ENCODE measurements at regions not wholly inside any gene's neighbourhood (a gene's known extent, or its start where the extent isn't known, plus 50 kb on each side); places are given as distances from the start of the nearest gene placed in this dataset.

GRCh38 chr13:55219538-55219937, 1921.2 kb upstream of the PRR20A start:
- Histone ChIP-seq H3K36me3 (no peaks in the 10 kb centered on the region), H3K27me3 (no peaks in the 10 kb centered on the region), H3K27ac (no peak overlapping the region), H3K9me3 (no peaks in the 10 kb centered on the region), H3K4me1 (no peaks in the 10 kb centered on the region), H3K4me3 (no peak overlapping the region)
- TF ChIP-seq, protein P1, sequence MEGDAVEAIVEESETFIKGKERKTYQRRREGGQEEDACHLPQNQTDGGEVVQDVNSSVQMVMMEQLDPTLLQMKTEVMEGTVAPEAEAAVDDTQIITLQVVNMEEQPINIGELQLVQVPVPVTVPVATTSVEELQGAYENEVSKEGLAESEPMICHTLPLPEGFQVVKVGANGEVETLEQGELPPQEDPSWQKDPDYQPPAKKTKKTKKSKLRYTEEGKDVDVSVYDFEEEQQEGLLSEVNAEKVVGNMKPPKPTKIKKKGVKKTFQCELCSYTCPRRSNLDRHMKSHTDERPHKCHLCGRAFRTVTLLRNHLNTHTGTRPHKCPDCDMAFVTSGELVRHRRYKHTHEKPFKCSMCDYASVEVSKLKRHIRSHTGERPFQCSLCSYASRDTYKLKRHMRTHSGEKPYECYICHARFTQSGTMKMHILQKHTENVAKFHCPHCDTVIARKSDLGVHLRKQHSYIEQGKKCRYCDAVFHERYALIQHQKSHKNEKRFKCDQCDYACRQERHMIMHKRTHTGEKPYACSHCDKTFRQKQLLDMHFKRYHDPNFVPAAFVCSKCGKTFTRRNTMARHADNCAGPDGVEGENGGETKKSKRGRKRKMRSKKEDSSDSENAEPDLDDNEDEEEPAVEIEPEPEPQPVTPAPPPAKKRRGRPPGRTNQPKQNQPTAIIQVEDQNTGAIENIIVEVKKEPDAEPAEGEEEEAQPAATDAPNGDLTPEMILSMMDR (IDR thresholded peaks at IDR 0.05): no peak
- TF ChIP-seq POLR2A (IDR thresholded peaks at IDR 0.05): no peak
- no peak for TF ChIP-seq POLR2AphosphoS5 (IDR thresholded peaks at IDR 0.05)
- TF ChIP-seq EP300 (IDR thresholded peaks at IDR 0.05): no peak
- 97% methylated on average over 1 of the region's 1 CpG for WGBS
- no peak for DNase-seq (ENCODE audit: low spot score in 2 of 2)

GRCh38 chr13:55229906-55230569, 1910.7 kb upstream of the PRR20A start:
- Histone ChIP-seq H3K4me3 (no peak overlapping the region), H3K9me3 (no peaks in the 10 kb centered on the region), H3K27me3 (no peaks in the 10 kb centered on the region), H3K36me3 (no peaks in the 10 kb centered on the region), H3K4me1 (no peaks in the 10 kb centered on the region), H3K27ac (no peak overlapping the region)
- TF ChIP-seq, protein P1 (IDR thresholded peaks at IDR 0.05): no peak
- WGBS: 71% methylated on average over 4 of the region's 4 CpGs
- no peak for DNase-seq (ENCODE audit: low spot score in 2 of 2)

DNA sequence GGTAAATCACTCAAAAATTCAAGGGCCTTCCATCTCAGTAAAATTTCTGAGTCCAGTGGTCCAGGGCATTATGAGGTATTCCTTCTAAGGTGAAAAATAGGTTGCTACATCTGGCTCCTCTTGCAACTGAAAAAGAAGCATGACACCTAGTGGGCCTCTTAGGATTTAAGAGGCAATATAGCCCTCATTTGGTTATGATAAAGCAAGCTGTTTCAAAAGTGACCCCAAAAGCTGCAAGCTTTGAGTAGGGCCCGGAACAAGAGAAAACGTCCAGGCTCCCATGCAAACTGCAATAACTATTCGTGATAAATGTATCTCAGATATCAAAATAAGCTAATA, 1910.2 kb upstream of the PRR20A start:
- TF ChIP-seq POLR2AphosphoS5 (IDR thresholded peaks at IDR 0.05) (no peak), EP300 (IDR thresholded peaks at IDR 0.05) (no peak), POLR2A (IDR thresholded peaks at IDR 0.05) (no peak)
- TF ChIP-seq, protein P1 (IDR thresholded peaks at IDR 0.05): no peak
- no peaks in the 10 kb centered on the region for H3K36me3 ChIP-seq
- no peaks in the 10 kb centered on the region for H3K4me1 ChIP-seq
- no peak overlapping the region for H3K4me3 ChIP-seq
- no peaks in the 10 kb centered on the region for H3K9me3 ChIP-seq
- no peak overlapping the region for H3K27ac ChIP-seq
- H3K27me3 ChIP-seq: no peaks in the 10 kb centered on the region
- WGBS: 89% methylated on average over 3 of the region's 3 CpGs
- no peak for DNase-seq (ENCODE audit: low spot score in 2 of 2)

GRCh38 chr13:55234311-55234710, 1906.4 kb upstream of the PRR20A start:
- H3K4me3 ChIP-seq: no peak overlapping the region
- 85% methylated on average over 5 of the region's 5 CpGs for WGBS
- no peak for DNase-seq (ENCODE audit: low spot score in 2 of 2)
- H3K4me1 ChIP-seq: no peaks in the 10 kb centered on the region
- no peaks in the 10 kb centered on the region for H3K36me3 ChIP-seq
- no peaks in the 10 kb centered on the region for H3K27me3 ChIP-seq
- TF ChIP-seq POLR2A (IDR thresholded peaks at IDR 0.05): no peak
- TF ChIP-seq, protein P1 (IDR thresholded peaks at IDR 0.05): no peak
- TF ChIP-seq EP300 (IDR thresholded peaks at IDR 0.05): no peak
- H3K27ac ChIP-seq: no peak overlapping the region
- no peaks in the 10 kb centered on the region for H3K9me3 ChIP-seq

- H3K27ac ChIP-seq: no peak overlapping the region
- WGBS: 76% methylated on average over 4 of the region's 4 CpGs
- no peak for DNase-seq (ENCODE audit: low spot score in 2 of 2)
- no peak overlapping the region for H3K4me3 ChIP-seq
- no peaks in the 10 kb centered on the region for H3K27me3 ChIP-seq
- TF ChIP-seq POLR2A (IDR thresholded peaks at IDR 0.05): no peak
- TF ChIP-seq, protein P1 (IDR thresholded peaks at IDR 0.05): peak in 1 of 2 donors; percentile 12
- H3K36me3 ChIP-seq: no peaks in the 10 kb centered on the region
- no peaks in the 10 kb centered on the region for H3K9me3 ChIP-seq
- H3K4me1 ChIP-seq: no peaks in the 10 kb centered on the region
Measured at GRCh38 chr13:55245005-55245644, 1895.6 kb upstream of the PRR20A start.

Measured in suprapubic skin (tissue), 4 donors.